H1 (cell line): ENCODE measurements at regions not wholly inside any gene's neighbourhood (a gene's known extent, or its start where the extent isn't known, plus 50 kb on each side); places are given as distances from the start of the nearest gene placed in this dataset.

Experiments used
- CTCF ChIA-PET: fragments of 300-600 bp; sonication (Branson Sonifier 250); formaldehyde crosslinking; loops from one replicate; lab custom pipeline; 2021; ENCODE audit not compliant: partially characterized antibody; lab: Charles Lee
- POLR2A ChIA-PET: fragments of 300-600 bp; sonication (Branson Sonifier 250); formaldehyde crosslinking; loops from one replicate; lab custom pipeline; 2021; ENCODE audit warnings: inconsistent platforms; ENCODE audit not compliant: partially characterized antibody; lab: Charles Lee
- DNase-seq, 2 experiments: peaks; one replicate each; pipeline versions ENCODE4 v3.0.0 to v3.0.0-alpha.2; 2010 to 2022; ENCODE audit warnings: low spot score in 2 of 2, low read depth in 1 of 2, mixed read lengths in 1 of 2
- FAIRE-seq: peaks from 2 replicates; lab custom pipeline; 2011; peaks lifted over from hg19 to GRCh38; lab: Jason Lieb, UNC
- H2AFZ ChIP-seq: 2 replicates; pipeline ENCODE4 v1.8.1; 2012; ENCODE audit warnings: low read length, inconsistent platforms
- H2AK5ac ChIP-seq: 2 replicates; pipeline ENCODE4 v1.6.1; 2013; ENCODE audit warnings: low read depth, low read length
- H2BK120ac ChIP-seq: replicated peaks from 2 replicates; pipeline ENCODE3; 2013; ENCODE audit warnings: low read depth, low read length, inconsistent platforms
- H2BK12ac ChIP-seq: 2 replicates; pipeline ENCODE4 v1.6.1; 2013; ENCODE audit warnings: low read depth, low read length
- H2BK15ac ChIP-seq: 2 replicates; pipeline ENCODE4 v1.6.1; 2013; ENCODE audit warnings: low read length
- H2BK20ac ChIP-seq: 2 replicates; pipeline ENCODE4 v1.6.1; 2013; ENCODE audit warnings: low read length
- H2BK5ac ChIP-seq: 2 replicates; pipeline ENCODE4 v1.6.1; 2013; ENCODE audit warnings: low read depth, low read length
- H3K14ac ChIP-seq: 2 replicates; pipeline ENCODE4 v1.6.1; 2013; ENCODE audit warnings: inconsistent platforms; ENCODE audit not compliant: insufficient read length
- H3K18ac ChIP-seq: 2 replicates; pipeline ENCODE4 v1.6.1; 2013; ENCODE audit warnings: low read length; ENCODE audit errors: extremely low read depth
- H3K23ac ChIP-seq: 2 replicates; pipeline ENCODE4 v1.6.1; 2013; ENCODE audit warnings: inconsistent platforms; ENCODE audit not compliant: insufficient read length
- H3K23me2 ChIP-seq: 2 replicates; pipeline ENCODE4 v1.6.1; 2013; ENCODE audit warnings: low read depth, low read length
- H3K27ac ChIP-seq: 2 replicates; pipeline ENCODE4 v1.6.1; 2011; ENCODE audit warnings: low read depth, low read length, inconsistent platforms
- H3K27me3 ChIP-seq, 4 experiments: replicated peaks in 1 of 4; 1 replicate in 1 of 4; 2 replicates in 3 of 4; pipeline versions ENCODE4 v1.6.1 to v1.8.1; 2011 to 2013; ENCODE audit warnings: low read length in 3 of 4, mild to moderate bottlenecking in 3 of 4, inconsistent platforms in 2 of 4, mixed read lengths in 2 of 4, moderate library complexity in 1 of 4; ENCODE audit not compliant: control insufficient read depth in 3 of 4, insufficient read depth in 3 of 4; ENCODE audit errors: extremely low read depth in 1 of 4
- H3K36me3 ChIP-seq, 4 experiments: 2 replicates each; pipeline versions ENCODE4 v1.6.1 to v1.8.1; 2011 to 2013; ENCODE audit warnings: mild to moderate bottlenecking in 4 of 4, low read length in 3 of 4, moderate library complexity in 2 of 4, control low read depth in 1 of 4, inconsistent platforms in 1 of 4; ENCODE audit not compliant: insufficient read depth in 4 of 4, control insufficient read depth in 2 of 4
- H3K4ac ChIP-seq: replicated peaks from 2 replicates; pipeline ENCODE3; 2013; ENCODE audit warnings: low read length, low read depth, mixed read lengths, inconsistent platforms; ENCODE audit not compliant: insufficient read length
- H3K4me1 ChIP-seq, 4 experiments: replicated peaks in 1 of 4; 1 replicate in 1 of 4; 2 replicates in 3 of 4; pipeline versions ENCODE4 v1.6.1 to v1.8.1; 2011 to 2013; ENCODE audit warnings: low read length in 3 of 4, inconsistent platforms in 2 of 4, mixed read lengths in 1 of 4; ENCODE audit not compliant: insufficient read depth in 4 of 4, control insufficient read depth in 3 of 4
- H3K4me2 ChIP-seq, 2 experiments: 2 replicates each; pipeline versions ENCODE4 v1.6.1 to v1.8.1; 2011 to 2013; ENCODE audit warnings: low read depth in 2 of 2, low read length in 2 of 2, control low read depth in 1 of 2, inconsistent platforms in 1 of 2, mild to moderate bottlenecking in 1 of 2; ENCODE audit not compliant: insufficient read depth in 1 of 2
- H3K4me3 ChIP-seq, 4 experiments: fragments of 200-600, 300-600 bp in 1 of 4; sonication (generic), shearing (Covaris generic), sonication (Bioruptor Twin) in 1 of 4; 2 replicates each; pipeline versions ENCODE4 v1.5.1 to v1.8.1; 2011 to 2016; ENCODE audit warnings: low read length in 4 of 4, low read depth in 3 of 4, control low read depth in 2 of 4, inconsistent platforms in 2 of 4, mild to moderate bottlenecking in 2 of 4, mixed read lengths in 1 of 4, moderate library complexity in 1 of 4; ENCODE audit not compliant: insufficient read depth in 2 of 4; ENCODE audit errors: extremely low read depth in 1 of 4
- H3K56ac ChIP-seq: replicated peaks from 2 replicates; pipeline ENCODE3; 2013; ENCODE audit warnings: low read depth, mild to moderate bottlenecking, mixed read lengths, low read length, inconsistent platforms; ENCODE audit not compliant: insufficient read length
- H3K79me1 ChIP-seq: 2 replicates; pipeline ENCODE4 v1.6.1; 2013; ENCODE audit warnings: low read depth, low read length, control low read depth
- H3K79me2 ChIP-seq, 2 experiments: 2 replicates each; pipeline versions ENCODE4 v1.6.1 to v1.8.1; 2012 to 2013; ENCODE audit warnings: low read length in 2 of 2, mild to moderate bottlenecking in 2 of 2, inconsistent platforms in 1 of 2; ENCODE audit not compliant: insufficient read depth in 2 of 2, control insufficient read depth in 1 of 2
- H3K9ac ChIP-seq, 4 experiments: replicated peaks in 1 of 4; 1 replicate in 1 of 4; 2 replicates in 3 of 4; pipeline versions ENCODE4 v1.6.1 to v1.8.1; 2011 to 2013; ENCODE audit warnings: low read depth in 3 of 4, low read length in 3 of 4, control low read depth in 2 of 4, mild to moderate bottlenecking in 2 of 4, moderate library complexity in 2 of 4, inconsistent platforms in 1 of 4; ENCODE audit errors: extremely low read depth in 1 of 4
- H3K9me3 ChIP-seq, 2 experiments: 2 replicates each; pipeline versions ENCODE4 v1.6.1 to v1.8.1; 2012 to 2013; ENCODE audit warnings: mild to moderate bottlenecking in 2 of 2, moderate library complexity in 2 of 2, control low read depth in 1 of 2, inconsistent platforms in 1 of 2, low read depth in 1 of 2, low read length in 1 of 2, mixed read lengths in 1 of 2; ENCODE audit not compliant: insufficient read depth in 2 of 2
- H4K20me1 ChIP-seq, 2 experiments: replicated peaks in 1 of 2; 2 replicates each; pipeline versions ENCODE3 to v1.8.1; 2011 to 2013; ENCODE audit warnings: inconsistent platforms in 2 of 2, low read length in 2 of 2, mild to moderate bottlenecking in 1 of 2; ENCODE audit not compliant: insufficient read depth in 2 of 2, control insufficient read depth in 1 of 2
- H4K5ac ChIP-seq: 2 replicates; pipeline ENCODE4 v1.6.1; 2013; ENCODE audit warnings: low read length, low read depth, mixed read lengths, inconsistent platforms; ENCODE audit not compliant: insufficient read length
- H4K8ac ChIP-seq: 2 replicates; pipeline ENCODE4 v1.8.0; 2013; ENCODE audit warnings: mild to moderate bottlenecking, moderate library complexity, low read length, inconsistent platforms; ENCODE audit not compliant: insufficient read depth; ENCODE audit errors: extremely low read depth
- H4K91ac ChIP-seq: replicated peaks from 2 replicates; pipeline ENCODE3; 2013; ENCODE audit warnings: low read length, mixed read lengths, inconsistent platforms; ENCODE audit not compliant: insufficient read length
- CTCF ChIP-seq, 3 experiments: IDR thresholded peaks; 1 replicate in 2 of 3; 2 replicates in 1 of 3; pipeline versions ENCODE4 v1.5.1 to v1.6.1; 2011; ENCODE audit warnings: low read length in 3 of 3, mild to moderate bottlenecking in 3 of 3, inconsistent platforms in 2 of 3, low read depth in 1 of 3, moderate library complexity in 1 of 3; ENCODE audit not compliant: insufficient read depth in 1 of 3; ENCODE audit errors: control extremely low read depth in 1 of 3
- RAD21 ChIP-seq, 2 experiments: IDR thresholded peaks in 1 of 2; conservative IDR thresholded peaks in 1 of 2; 2 replicates each; pipeline ENCODE4 v1.6.1; 2011; ENCODE audit warnings: low read depth in 2 of 2, low read length in 2 of 2, improper control_type of control experiment in 1 of 2, inconsistent platforms in 1 of 2, mild to moderate bottlenecking in 1 of 2, moderate library complexity in 1 of 2
- USF2 ChIP-seq: IDR thresholded peaks from 2 replicates; pipeline ENCODE4 v1.6.1; 2011; ENCODE audit warnings: low read length, improper control_type of control experiment
- WGBS, 2 experiments: shearing (Covaris generic) in 1 of 2; methylation state at CpG; one replicate each; pipeline versions ENCODE4 v1.1.6 to v1.1.7; 2013 to 2015; ENCODE audit warnings: low lambda C conversion rate in 2 of 2, mixed read lengths in 2 of 2, inconsistent platforms in 1 of 2, low coverage in 1 of 2, missing lambda C conversion rate in 1 of 2; ENCODE audit not compliant: insufficient replicate concordance in 2 of 2, insufficient coverage in 1 of 2, insufficient read length in 1 of 2; ENCODE audit errors: extremely low coverage in 1 of 2, missing lambda C conversion rate in 1 of 2; 5-methylcytosine and 5-hydroxymethylcytosine counted together

GRCh38 chr5:4081466-4081865, 485.8 kb downstream of the IRX1 start:
- Histone ChIP-seq H4K20me1 (peaks cover 0 to 6% of the 10 kb centered on the region in 2 experiments), H3K23ac (no peak overlapping the region), H3K23me2 (peaks cover 3% of the 10 kb centered on the region), H2AK5ac (no peak overlapping the region), H2BK120ac (no peak overlapping the region), H3K4me3 (no peak overlapping the region), H3K79me1 (no peaks in the 10 kb centered on the region), H3K4me1 (no peaks in the 10 kb centered on the region), H3K36me3 (no peaks in the 10 kb centered on the region), H3K79me2 (no peaks in the 10 kb centered on the region), H3K4ac (no peak overlapping the region), H2AFZ (no peak overlapping the region), H3K27ac (no peak overlapping the region), H3K18ac (no peak overlapping the region), H2BK20ac (no peak overlapping the region), H2BK12ac (no peak overlapping the region), H3K56ac (no peak overlapping the region), H2BK15ac (no peak overlapping the region), H3K9ac (no peak overlapping the region), H3K4me2 (no peak overlapping the region), H4K8ac (no peak overlapping the region), H4K5ac (no peak overlapping the region), H4K91ac (no peak overlapping the region), H3K14ac (no peak overlapping the region), H2BK5ac (no peak overlapping the region), H3K9me3 (no peaks in the 10 kb centered on the region), H3K27me3 (no peaks in the 10 kb centered on the region; a peak in 1 of 7 replicates)
- CTCF ChIA-PET: interaction anchor here (0.6 kb wide), 1 partner anchor 222 kb away, joined by 3 read pairs; no protein-coding TSS in a partner anchor
- POLR2A ChIA-PET: interaction anchor here (0.6 kb wide), 1 partner anchor 8 kb away, joined by 4 read pairs; no protein-coding TSS in a partner anchor
- DNase-seq (no peak), FAIRE-seq (no peak)
- WGBS, 2 experiments: 83% methylated on average over 5 of the region's 5 CpGs; no CpG with 5 or more reads in 1 of the 2 experiments
- TF ChIP-seq CTCF (IDR thresholded peaks at IDR 0.05; ENCODE audit: control extremely low read depth in 1 of 3, insufficient read depth in 1 of 3, low read depth in 1 of 3, low read length in 3 of 3) (peak in 2 of 3 experiments; percentile 14 to 32; a peak in 2 of 4 replicates), RAD21 (IDR thresholded peaks at IDR 0.05 in 1 of 2, conservative IDR thresholded peaks at IDR 0.05 in 1 of 2; ENCODE audit: low read depth in 2 of 2, low read length in 2 of 2) (peak; percentile 14 to 45; a peak in 1 of 4 replicates), USF2 (no peak)
